ENCODE measurements at regions not wholly inside any gene's neighbourhood (a gene's known extent, or its start where the extent isn't known, plus 50 kb on each side); places are given as distances from the start of the nearest gene placed in this dataset.
A peak's percentile ranks its signal among the peaks of the same experiment; 100 is the strongest.
"Not testable (repeated sequence)": the region's sequence is repeated elsewhere in the genome, so short reads cannot be mapped to it uniquely, and the experiment has no call there.

DNA sequence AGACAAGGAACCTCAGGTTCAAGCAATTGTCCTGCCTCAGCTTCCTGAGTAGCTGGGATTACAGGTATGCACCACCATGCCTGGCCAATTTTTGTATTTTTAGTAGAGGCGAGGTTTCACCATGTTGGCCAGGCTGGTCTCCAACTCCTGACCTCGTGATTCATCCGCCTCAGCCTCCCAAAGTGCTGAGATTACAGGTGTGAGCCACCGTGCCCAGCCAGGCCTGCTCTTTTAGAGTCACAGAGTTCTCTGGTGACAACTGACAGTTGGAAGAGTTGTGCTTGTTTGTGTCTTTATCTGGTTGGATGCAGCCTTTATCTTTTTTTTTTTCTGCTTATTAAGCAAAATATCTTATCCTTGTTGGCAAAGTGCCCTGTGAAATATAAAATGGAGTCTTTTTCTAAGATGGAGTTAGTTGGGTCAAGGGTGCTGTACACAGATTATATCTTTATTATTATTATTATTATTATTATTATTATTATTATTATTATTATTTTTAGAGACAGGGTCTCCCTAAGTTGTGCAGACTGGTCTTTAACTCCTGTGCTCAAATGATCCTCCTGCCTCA is 86.5 kb upstream of the ABHD2 start:
- POLR2A ChIA-PET: not testable (repeated sequence)
- H3K27me3 Mint-ChIP-seq: peaks cover 4 to 12% of the 10 kb centered on the region in 2 donors

DNA sequence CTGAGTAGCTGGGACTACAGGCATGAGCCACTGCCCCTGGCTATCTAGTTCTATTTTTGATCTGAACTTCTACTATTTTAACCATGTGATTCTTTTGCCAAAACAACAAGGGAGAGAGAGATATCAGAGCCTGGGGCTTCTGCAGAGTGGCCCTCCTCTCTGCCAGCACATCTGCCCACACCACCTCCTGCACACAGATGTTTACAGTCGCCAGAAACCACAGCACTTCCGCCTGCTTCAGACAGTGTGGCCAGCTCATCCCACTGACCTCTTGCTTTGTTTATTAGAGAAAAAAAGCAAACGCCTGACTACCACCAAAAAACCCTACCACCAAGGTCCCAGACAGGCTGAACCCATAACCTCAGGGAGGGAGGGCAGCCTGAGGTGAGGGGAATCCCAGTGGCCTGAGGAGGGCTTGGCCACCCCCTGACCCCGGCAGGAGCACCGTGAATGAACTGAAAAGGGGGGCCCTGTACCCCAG is 85.9 kb upstream of the ABHD2 start:
- 13% methylated on average over 3 of the region's 5 CpGs for WGBS (ENCODE audit: insufficient coverage)
- H3K4me3 Mint-ChIP-seq: no peak overlapping the region
- H3K27me3 ChIP-seq (replicated peaks in 1 of 2; ENCODE audit: control insufficient read depth in 2 of 2, extremely low read depth in 1 of 2, insufficient read depth in 2 of 2, low read length in 1 of 2): peaks cover 0 to 6% of the 10 kb centered on the region in 2 experiments
- H3K27ac Mint-ChIP-seq: peak overlapping the region in 1 of 2 donors; percentile 49
- H3K36me3 Mint-ChIP-seq: no peaks in the 10 kb centered on the region
- ATAC-seq (replicated peaks in 1 of 4): no peak
- H3K36me3 ChIP-seq (ENCODE audit: control insufficient read depth in 2 of 2, extremely low read depth in 1 of 2, insufficient read depth in 1 of 2, low read length in 1 of 2): no peaks in the 10 kb centered on the region
- H3K9me3 Mint-ChIP-seq: no peaks in the 10 kb centered on the region
- peaks cover 0 to 4% (median 3%) of the 10 kb centered on the region in 3 donors for H3K4me1 Mint-ChIP-seq
- H3K4me1 ChIP-seq (ENCODE audit: control insufficient read depth in 1 of 2, extremely low read depth in 1 of 2, insufficient read depth in 2 of 2, low read length in 2 of 2): no peaks in the 10 kb centered on the region
- H3K9me3 ChIP-seq: no peaks in the 10 kb centered on the region
- DNase-seq: no peak
- peaks cover 4 to 9% of the 10 kb centered on the region in 2 donors for H3K27me3 Mint-ChIP-seq
- POLR2A ChIA-PET: interaction anchor here in 1 of 2 donors (0.6 kb wide), 1 partner anchor 9 kb away, joined by 3 read pairs; no protein-coding TSS in a partner anchor
- H3K4me3 ChIP-seq (ENCODE audit: control insufficient read depth in 1 of 2, extremely low read depth in 1 of 2, low read length in 1 of 2): no peak overlapping the region
- H3K27ac ChIP-seq (ENCODE audit: low read length): no peak overlapping the region
- CTCF ChIA-PET: no interaction called here

More for the DNA sequence above, 86.5 kb upstream of the ABHD2 start:
- H3K36me3 ChIP-seq (ENCODE audit: control insufficient read depth in 2 of 2, extremely low read depth in 1 of 2, insufficient read depth in 1 of 2, low read length in 1 of 2); H3K4me3 ChIP-seq (ENCODE audit: control insufficient read depth in 1 of 2, extremely low read depth in 1 of 2, low read length in 1 of 2); ATAC-seq (replicated peaks in 1 of 4); DNase-seq; H3K36me3 Mint-ChIP-seq; H3K27ac ChIP-seq (ENCODE audit: low read length); H3K4me1 Mint-ChIP-seq; H3K4me3 Mint-ChIP-seq; H3K4me1 ChIP-seq (ENCODE audit: control insufficient read depth in 1 of 2, extremely low read depth in 1 of 2, insufficient read depth in 2 of 2, low read length in 2 of 2); H3K9me3 Mint-ChIP-seq; H3K27me3 ChIP-seq (replicated peaks in 1 of 2; ENCODE audit: control insufficient read depth in 2 of 2, extremely low read depth in 1 of 2, insufficient read depth in 2 of 2, low read length in 1 of 2); CTCF ChIA-PET; H3K9me3 ChIP-seq: not testable (repeated sequence)
- WGBS (ENCODE audit: insufficient coverage): 75% methylated on average over 3 of the region's 4 CpGs
- H3K27ac Mint-ChIP-seq: peak overlapping the region in 1 of 2 donors; percentile 49

DNA sequence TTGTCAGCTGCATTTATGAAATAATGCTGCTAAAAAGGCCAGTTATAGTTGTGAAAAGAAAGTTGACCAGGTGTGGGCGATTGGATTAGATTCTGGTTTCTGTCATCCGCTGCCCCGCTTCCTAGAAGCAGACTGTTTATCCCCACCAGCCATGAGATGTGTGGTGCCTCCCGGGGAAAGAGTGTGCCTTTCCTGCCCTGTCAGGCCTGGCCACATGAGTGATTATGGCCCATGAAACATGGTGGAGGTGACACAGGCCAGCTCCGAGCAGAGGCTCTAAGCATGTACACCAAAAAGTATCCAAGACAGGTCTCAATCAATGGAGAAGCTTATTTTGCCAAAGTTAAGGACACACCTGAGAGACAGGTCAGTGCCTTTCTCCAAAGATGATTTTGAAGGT is 85.4 kb upstream of the ABHD2 start:
- no peaks in the 10 kb centered on the region for H3K9me3 ChIP-seq
- no peaks in the 10 kb centered on the region for H3K4me1 ChIP-seq (ENCODE audit: control insufficient read depth in 1 of 2, extremely low read depth in 1 of 2, insufficient read depth in 2 of 2, low read length in 2 of 2)
- no peak overlapping the region for H3K27ac Mint-ChIP-seq
- H3K4me1 Mint-ChIP-seq: peaks cover 0 to 4% (median 3%) of the 10 kb centered on the region in 3 donors
- H3K36me3 ChIP-seq (ENCODE audit: control insufficient read depth in 2 of 2, extremely low read depth in 1 of 2, insufficient read depth in 1 of 2, low read length in 1 of 2): no peaks in the 10 kb centered on the region
- H3K9me3 Mint-ChIP-seq: no peaks in the 10 kb centered on the region
- H3K36me3 Mint-ChIP-seq: no peaks in the 10 kb centered on the region
- H3K27me3 Mint-ChIP-seq: peaks cover 4 to 10% of the 10 kb centered on the region in 2 donors
- DNase-seq: no peak
- POLR2A ChIA-PET: interaction anchor here in 1 of 2 donors (0.6 kb wide), 2 partner anchors 9 to 86 kb away, joined by 3 read pairs; no protein-coding TSS in a partner anchor
- H3K27ac ChIP-seq (ENCODE audit: low read length): no peak overlapping the region
- H3K4me3 ChIP-seq (ENCODE audit: control insufficient read depth in 1 of 2, extremely low read depth in 1 of 2, low read length in 1 of 2): no peak overlapping the region
- 88% methylated on average over 1 of the region's 5 CpGs for WGBS (ENCODE audit: insufficient coverage)
- H3K27me3 ChIP-seq (replicated peaks in 1 of 2; ENCODE audit: control insufficient read depth in 2 of 2, extremely low read depth in 1 of 2, insufficient read depth in 2 of 2, low read length in 1 of 2): peaks cover 0 to 6% of the 10 kb centered on the region in 2 experiments
- no peak overlapping the region for H3K4me3 Mint-ChIP-seq
- no peak for ATAC-seq (replicated peaks in 1 of 4)
- CTCF ChIA-PET: no interaction called here

DNA sequence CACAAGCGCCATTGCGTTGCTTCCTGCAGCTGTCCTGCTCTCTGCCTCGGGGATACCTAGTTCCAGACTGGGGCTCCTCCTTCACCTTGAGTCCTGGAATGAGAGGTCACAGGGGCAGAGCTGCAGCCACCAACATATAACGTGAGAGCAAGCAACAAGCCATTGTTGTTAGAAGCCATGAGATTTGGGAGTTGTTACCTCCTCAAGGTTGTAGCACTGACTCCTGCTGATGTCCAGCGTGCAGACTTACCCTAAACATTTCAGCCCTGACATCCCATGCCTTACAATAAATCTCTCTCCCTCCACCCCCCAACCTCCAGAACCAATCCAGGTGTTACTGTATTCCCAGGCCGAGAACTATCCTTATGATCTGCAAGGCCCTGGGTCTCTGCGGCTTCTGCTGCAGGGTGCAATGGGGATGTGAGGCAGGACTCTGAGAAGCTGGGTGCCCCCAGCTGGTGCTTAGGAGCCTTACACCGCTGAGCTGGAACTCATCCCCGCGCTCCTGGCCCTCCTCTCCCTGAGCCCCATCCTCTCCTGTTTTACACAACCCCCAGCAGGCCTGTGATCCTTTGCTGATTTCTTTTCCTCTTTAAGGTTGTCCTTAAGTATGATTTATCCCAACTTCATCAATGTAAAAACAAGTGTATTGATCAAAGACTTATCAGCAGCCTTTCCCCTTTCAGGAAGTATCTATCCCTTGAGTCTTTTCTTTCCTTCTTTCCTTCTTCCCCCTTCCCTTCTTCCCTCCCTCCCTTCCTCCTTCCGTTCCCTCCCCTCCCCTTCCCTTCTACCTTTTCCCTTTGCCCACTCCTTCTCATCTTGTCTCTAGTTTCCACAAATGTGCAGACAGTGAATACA is 84.2 kb upstream of the ABHD2 start:
- WGBS (ENCODE audit: insufficient coverage): 84% methylated on average over 3 of the region's 11 CpGs
- Histone ChIP-seq H3K4me3 (ENCODE audit: control insufficient read depth in 1 of 2, extremely low read depth in 1 of 2, low read length in 1 of 2) (no peak overlapping the region), H3K27ac (ENCODE audit: low read length) (no peak overlapping the region), H3K36me3 (ENCODE audit: control insufficient read depth in 2 of 2, extremely low read depth in 1 of 2, insufficient read depth in 1 of 2, low read length in 1 of 2) (no peaks in the 10 kb centered on the region), H3K27me3 (replicated peaks in 1 of 2; ENCODE audit: control insufficient read depth in 2 of 2, extremely low read depth in 1 of 2, insufficient read depth in 2 of 2, low read length in 1 of 2) (peaks cover 0 to 6% of the 10 kb centered on the region in 2 experiments), H3K4me1 (ENCODE audit: control insufficient read depth in 1 of 2, extremely low read depth in 1 of 2, insufficient read depth in 2 of 2, low read length in 2 of 2) (no peaks in the 10 kb centered on the region), H3K9me3 (no peaks in the 10 kb centered on the region)
- ChIA-PET POLR2A (no interaction called here), CTCF (interaction anchor here (0.7 kb wide), 2 partner anchors 100 to 125 kb away, joined by 3 to 5 read pairs; no protein-coding TSS in a partner anchor)
- Mint-ChIP-seq H3K27me3 (peaks cover 4 to 10% of the 10 kb centered on the region in 2 donors), H3K4me1 (peaks cover 0 to 4% (median 3%) of the 10 kb centered on the region in 3 donors), H3K4me3 (no peak overlapping the region), H3K27ac (no peak overlapping the region), H3K9me3 (no peaks in the 10 kb centered on the region), H3K36me3 (no peaks in the 10 kb centered on the region)
- DNase-seq (peak in 3 of 35 experiments; percentile 2 to 14 (median 9)), ATAC-seq (replicated peaks in 1 of 4) (peak; percentile 36 to 58 (median 54))

DNA sequence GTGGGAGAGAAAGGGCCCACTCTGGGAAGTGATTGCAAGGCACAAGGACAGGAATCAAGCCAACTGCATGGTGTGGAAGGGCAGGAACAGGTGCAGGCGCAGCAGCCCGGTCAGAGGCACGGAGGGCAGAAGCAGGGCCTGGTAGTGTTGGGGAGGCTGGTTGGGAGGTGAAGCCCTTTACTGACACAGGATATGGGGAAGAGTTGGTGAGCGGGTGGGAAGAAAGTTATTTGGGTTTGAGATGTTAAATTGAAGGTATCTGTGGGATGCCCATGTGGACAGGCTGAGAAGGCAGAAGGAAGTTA is 83.6 kb upstream of the ABHD2 start:
- no peak overlapping the region for H3K4me3 Mint-ChIP-seq
- ChIA-PET POLR2A (no interaction called here), CTCF (no interaction called here)
- 90% methylated on average over 4 of the region's 4 CpGs for WGBS (ENCODE audit: insufficient coverage)
- H3K36me3 Mint-ChIP-seq: no peaks in the 10 kb centered on the region
- DNase-seq: no peak
- peaks cover 0 to 4% (median 3%) of the 10 kb centered on the region in 3 donors for H3K4me1 Mint-ChIP-seq
- Histone ChIP-seq H3K9me3 (no peaks in the 10 kb centered on the region), H3K27me3 (replicated peaks in 1 of 2; ENCODE audit: control insufficient read depth in 2 of 2, extremely low read depth in 1 of 2, insufficient read depth in 2 of 2, low read length in 1 of 2) (peaks cover 0 to 6% of the 10 kb centered on the region in 2 experiments), H3K4me1 (ENCODE audit: control insufficient read depth in 1 of 2, extremely low read depth in 1 of 2, insufficient read depth in 2 of 2, low read length in 2 of 2) (no peaks in the 10 kb centered on the region), H3K4me3 (ENCODE audit: control insufficient read depth in 1 of 2, extremely low read depth in 1 of 2, low read length in 1 of 2) (no peak overlapping the region), H3K27ac (ENCODE audit: low read length) (no peak overlapping the region), H3K36me3 (ENCODE audit: control insufficient read depth in 2 of 2, extremely low read depth in 1 of 2, insufficient read depth in 1 of 2, low read length in 1 of 2) (no peaks in the 10 kb centered on the region)
- peak overlapping the region in 1 of 2 donors; percentile 5 for H3K27ac Mint-ChIP-seq
- no peaks in the 10 kb centered on the region for H3K9me3 Mint-ChIP-seq
- ATAC-seq (replicated peaks in 1 of 4): no peak
- peaks cover 4 to 10% of the 10 kb centered on the region in 2 donors for H3K27me3 Mint-ChIP-seq

DNA sequence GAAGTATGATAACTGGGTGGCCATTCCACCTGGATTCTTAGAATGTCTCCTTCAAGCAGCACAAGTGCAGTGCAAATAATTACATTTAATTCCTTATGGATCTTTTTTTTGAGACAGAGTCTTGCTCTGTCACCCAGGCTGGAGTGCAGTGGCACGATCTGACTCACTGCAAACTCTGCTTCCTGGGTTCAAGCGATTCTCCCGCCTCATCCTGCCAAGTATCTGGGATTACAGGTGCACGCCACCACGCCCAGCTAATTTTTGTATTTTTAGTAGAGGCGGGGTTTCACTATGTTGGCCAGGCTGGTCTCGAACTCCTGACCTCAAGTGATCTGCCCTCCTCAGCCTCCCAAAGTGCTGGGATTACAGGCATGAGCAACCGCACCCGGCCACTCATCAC is 80.7 kb upstream of the ABHD2 start:
- H3K9me3 Mint-ChIP-seq; H3K27ac Mint-ChIP-seq; H3K4me3 Mint-ChIP-seq; H3K4me1 Mint-ChIP-seq; H3K36me3 Mint-ChIP-seq; H3K4me1 ChIP-seq (ENCODE audit: control insufficient read depth in 1 of 2, extremely low read depth in 1 of 2, insufficient read depth in 2 of 2, low read length in 2 of 2); DNase-seq; H3K4me3 ChIP-seq (ENCODE audit: control insufficient read depth in 1 of 2, extremely low read depth in 1 of 2, low read length in 1 of 2); H3K27me3 ChIP-seq (replicated peaks in 1 of 2; ENCODE audit: control insufficient read depth in 2 of 2, extremely low read depth in 1 of 2, insufficient read depth in 2 of 2, low read length in 1 of 2); H3K9me3 ChIP-seq; CTCF ChIA-PET; H3K36me3 ChIP-seq (ENCODE audit: control insufficient read depth in 2 of 2, extremely low read depth in 1 of 2, insufficient read depth in 1 of 2, low read length in 1 of 2); H3K27ac ChIP-seq (ENCODE audit: low read length); ATAC-seq (replicated peaks in 1 of 4): not testable (repeated sequence)
- H3K27me3 Mint-ChIP-seq: peaks cover 6 to 15% of the 10 kb centered on the region in 2 donors
- POLR2A ChIA-PET: interaction anchor here in 1 of 2 donors (0.6 kb wide), 1 partner anchor 84 kb away, joined by 5 read pairs; no protein-coding TSS in a partner anchor
- 50% methylated on average over 1 of the region's 9 CpGs for WGBS (ENCODE audit: insufficient coverage)

Measured in T-cell (primary cell).